ENCODE measurements at regions not wholly inside any gene's neighbourhood (a gene's known extent, or its start where the extent isn't known, plus 50 kb on each side); places are given as distances from the start of the nearest gene placed in this dataset.

GRCh38 chr9:12903316-12903715, 128.5 kb downstream of the LURAP1L start:
- no peaks in the 10 kb centered on the region for H3K4me1 ChIP-seq (ENCODE audit: control insufficient read depth, insufficient read depth, low read length)
- peaks cover 3% of the 10 kb centered on the region for H3K9me3 ChIP-seq (ENCODE audit: control insufficient read depth, low read depth, low read length)
- no peaks in the 10 kb centered on the region for H3K36me3 ChIP-seq (ENCODE audit: control insufficient read depth, insufficient read depth, low read length)
- no peak for DNase-seq
- no peaks in the 10 kb centered on the region for H3K27me3 ChIP-seq (ENCODE audit: control insufficient read depth, insufficient read depth, low read length)
- 88% methylated on average over 1 of the region's 2 CpGs for WGBS (ENCODE audit: insufficient coverage, low lambda C conversion rate)
- no peak overlapping the region for H3K27ac ChIP-seq (ENCODE audit: low read length)
- H3K4me3 ChIP-seq (ENCODE audit: low read length): no peak overlapping the region

GRCh38 chr9:12904261-12905000, 129.6 kb downstream of the LURAP1L start:
- H3K4me1 ChIP-seq (ENCODE audit: control insufficient read depth, insufficient read depth, low read length): no peaks in the 10 kb centered on the region
- peaks cover 3% of the 10 kb centered on the region for H3K27me3 ChIP-seq (ENCODE audit: control insufficient read depth, insufficient read depth, low read length)
- no peaks in the 10 kb centered on the region for H3K9me3 ChIP-seq (ENCODE audit: control insufficient read depth, low read depth, low read length)
- no peaks in the 10 kb centered on the region for H3K36me3 ChIP-seq (ENCODE audit: control insufficient read depth, insufficient read depth, low read length)
- H3K27ac ChIP-seq (ENCODE audit: low read length): no peak overlapping the region
- DNase-seq: no peak
- 89% methylated on average over 2 of the region's 2 CpGs for WGBS (ENCODE audit: insufficient coverage, low lambda C conversion rate)
- no peak overlapping the region for H3K4me3 ChIP-seq (ENCODE audit: low read length)

GRCh38 chr9:12906646-12907045, 131.8 kb downstream of the LURAP1L start:
- no peak for DNase-seq
- WGBS (ENCODE audit: insufficient coverage, low lambda C conversion rate): 75% methylated on average over 2 of the region's 3 CpGs
- Histone ChIP-seq H3K4me1 (ENCODE audit: control insufficient read depth, insufficient read depth, low read length) (no peaks in the 10 kb centered on the region), H3K27ac (ENCODE audit: low read length) (no peak overlapping the region), H3K27me3 (ENCODE audit: control insufficient read depth, insufficient read depth, low read length) (peaks cover 3% of the 10 kb centered on the region), H3K36me3 (ENCODE audit: control insufficient read depth, insufficient read depth, low read length) (no peaks in the 10 kb centered on the region), H3K9me3 (ENCODE audit: control insufficient read depth, low read depth, low read length) (no peaks in the 10 kb centered on the region), H3K4me3 (ENCODE audit: low read length) (no peak overlapping the region)

GRCh38 chr9:12908895-12909294, 134.1 kb downstream of the LURAP1L start:
- H3K36me3 ChIP-seq (ENCODE audit: control insufficient read depth, insufficient read depth, low read length): no peaks in the 10 kb centered on the region
- no CpG with 5 or more reads among the region's 3 CpGs for WGBS (ENCODE audit: insufficient coverage, low lambda C conversion rate)
- no peak overlapping the region for H3K27ac ChIP-seq (ENCODE audit: low read length)
- no peak for DNase-seq
- no peak overlapping the region for H3K4me3 ChIP-seq (ENCODE audit: low read length)
- peaks cover 3% of the 10 kb centered on the region for H3K27me3 ChIP-seq (ENCODE audit: control insufficient read depth, insufficient read depth, low read length)
- no peaks in the 10 kb centered on the region for H3K9me3 ChIP-seq (ENCODE audit: control insufficient read depth, low read depth, low read length)
- no peaks in the 10 kb centered on the region for H3K4me1 ChIP-seq (ENCODE audit: control insufficient read depth, insufficient read depth, low read length)

GRCh38 chr9:12915366-12915954, 140.6 kb downstream of the LURAP1L start:
- no peaks in the 10 kb centered on the region for H3K9me3 ChIP-seq (ENCODE audit: control insufficient read depth, low read depth, low read length)
- 85% methylated on average over 2 of the region's 3 CpGs for WGBS (ENCODE audit: insufficient coverage, low lambda C conversion rate)
- no peaks in the 10 kb centered on the region for H3K36me3 ChIP-seq (ENCODE audit: control insufficient read depth, insufficient read depth, low read length)
- H3K27ac ChIP-seq (ENCODE audit: low read length): no peak overlapping the region
- H3K4me3 ChIP-seq (ENCODE audit: low read length): no peak overlapping the region
- H3K27me3 ChIP-seq (ENCODE audit: control insufficient read depth, insufficient read depth, low read length): no peaks in the 10 kb centered on the region
- no peaks in the 10 kb centered on the region for H3K4me1 ChIP-seq (ENCODE audit: control insufficient read depth, insufficient read depth, low read length)
- DNase-seq: no peak

- no peak for DNase-seq
- no peaks in the 10 kb centered on the region for H3K36me3 ChIP-seq (ENCODE audit: control insufficient read depth, insufficient read depth, low read length)
- no peak overlapping the region for H3K4me3 ChIP-seq (ENCODE audit: low read length)
- no peak overlapping the region for H3K27ac ChIP-seq (ENCODE audit: low read length)
- no CpG with 5 or more reads among the region's 1 CpG for WGBS (ENCODE audit: insufficient coverage, low lambda C conversion rate)
- no peaks in the 10 kb centered on the region for H3K4me1 ChIP-seq (ENCODE audit: control insufficient read depth, insufficient read depth, low read length)
- H3K27me3 ChIP-seq (ENCODE audit: control insufficient read depth, insufficient read depth, low read length): no peaks in the 10 kb centered on the region
- H3K9me3 ChIP-seq (ENCODE audit: control insufficient read depth, low read depth, low read length): no peaks in the 10 kb centered on the region
Observed at GRCh38 chr9:12916042-12916441, 141.2 kb downstream of the LURAP1L start.

- H3K36me3 ChIP-seq (ENCODE audit: control insufficient read depth, insufficient read depth, low read length): no peaks in the 10 kb centered on the region
- DNase-seq: no peak
- H3K9me3 ChIP-seq (ENCODE audit: control insufficient read depth, low read depth, low read length): no peaks in the 10 kb centered on the region
- H3K4me3 ChIP-seq (ENCODE audit: low read length): no peak overlapping the region
- no peaks in the 10 kb centered on the region for H3K4me1 ChIP-seq (ENCODE audit: control insufficient read depth, insufficient read depth, low read length)
- no peaks in the 10 kb centered on the region for H3K27me3 ChIP-seq (ENCODE audit: control insufficient read depth, insufficient read depth, low read length)
- no peak overlapping the region for H3K27ac ChIP-seq (ENCODE audit: low read length)
- WGBS (ENCODE audit: insufficient coverage, low lambda C conversion rate): no CpG with 5 or more reads among the region's 2 CpGs
Observed at GRCh38 chr9:12920437-12920836, 145.6 kb downstream of the LURAP1L start.

- Histone ChIP-seq H3K36me3 (ENCODE audit: control insufficient read depth, insufficient read depth, low read length) (no peaks in the 10 kb centered on the region), H3K9me3 (ENCODE audit: control insufficient read depth, low read depth, low read length) (no peaks in the 10 kb centered on the region), H3K4me3 (ENCODE audit: low read length) (no peak overlapping the region), H3K27ac (ENCODE audit: low read length) (no peak overlapping the region), H3K27me3 (ENCODE audit: control insufficient read depth, insufficient read depth, low read length) (no peaks in the 10 kb centered on the region), H3K4me1 (ENCODE audit: control insufficient read depth, insufficient read depth, low read length) (no peaks in the 10 kb centered on the region)
- WGBS (ENCODE audit: insufficient coverage, low lambda C conversion rate): 57% methylated on average over 2 of the region's 3 CpGs
- no peak for DNase-seq
Observed at GRCh38 chr9:12921621-12922020, 146.8 kb downstream of the LURAP1L start.

GRCh38 chr9:12922224-12922866, 147.5 kb downstream of the LURAP1L start:
- Histone ChIP-seq H3K27me3 (ENCODE audit: control insufficient read depth, insufficient read depth, low read length) (no peaks in the 10 kb centered on the region), H3K36me3 (ENCODE audit: control insufficient read depth, insufficient read depth, low read length) (no peaks in the 10 kb centered on the region), H3K4me3 (ENCODE audit: low read length) (no peak overlapping the region), H3K9me3 (ENCODE audit: control insufficient read depth, low read depth, low read length) (no peaks in the 10 kb centered on the region), H3K4me1 (ENCODE audit: control insufficient read depth, insufficient read depth, low read length) (no peaks in the 10 kb centered on the region), H3K27ac (ENCODE audit: low read length) (no peak overlapping the region)
- DNase-seq: no peak
- 100% methylated on average over 1 of the region's 4 CpGs for WGBS (ENCODE audit: insufficient coverage, low lambda C conversion rate)

- no peak overlapping the region for H3K27ac ChIP-seq (ENCODE audit: low read length)
Observed at GRCh38 chr9:12923468-12924009, 148.7 kb downstream of the LURAP1L start.

More at GRCh38 chr9:12923468-12924009, 148.7 kb downstream of the LURAP1L start:
- no peaks in the 10 kb centered on the region for H3K36me3 ChIP-seq (ENCODE audit: control insufficient read depth, insufficient read depth, low read length)
- H3K4me1 ChIP-seq (ENCODE audit: control insufficient read depth, insufficient read depth, low read length): no peaks in the 10 kb centered on the region
- WGBS (ENCODE audit: insufficient coverage, low lambda C conversion rate): no CpG with 5 or more reads among the region's 1 CpG
- H3K9me3 ChIP-seq (ENCODE audit: control insufficient read depth, low read depth, low read length): no peaks in the 10 kb centered on the region
- no peak overlapping the region for H3K4me3 ChIP-seq (ENCODE audit: low read length)
- DNase-seq: peak; percentile 7 to 12
- no peaks in the 10 kb centered on the region for H3K27me3 ChIP-seq (ENCODE audit: control insufficient read depth, insufficient read depth, low read length)

Data from large intestine (tissue), 3 donors.